GM10266 (cell line): ENCODE measurements at regions not wholly inside any gene's neighbourhood (a gene's known extent, or its start where the extent isn't known, plus 50 kb on each side); places are given as distances from the start of the nearest gene placed in this dataset.
"Not testable (repeated sequence)": the region's sequence is repeated elsewhere in the genome, so short reads cannot be mapped to it uniquely, and the experiment has no call there.

Experiments
- DNase-seq: peaks from one replicate; pipeline ENCODE4 v3.0.0; 2012; ENCODE audit errors: extremely low spot score
- CTCF ChIP-seq: IDR thresholded peaks from 2 replicates; pipeline ENCODE4 v1.5.1; 2012; ENCODE audit warnings: mild to moderate bottlenecking, low read depth; ENCODE audit not compliant: control insufficient read depth, insufficient read depth; ENCODE audit errors: missing control alignments

- no peak for DNase-seq
- TF ChIP-seq CTCF, result no peak
Measured at GRCh38 chr12:60209521-60209920, 613.7 kb downstream of the SLC16A7 start.

- no peak for TF ChIP-seq CTCF
- no peak for DNase-seq
Measured at GRCh38 chr12:60209933-60210332, 614.1 kb downstream of the SLC16A7 start.

- no peak for TF ChIP-seq CTCF
- DNase-seq, result no peak
Measured at GRCh38 chr12:60210756-60211155, 614.9 kb downstream of the SLC16A7 start.

- DNase-seq, result no peak
- no peak for TF ChIP-seq CTCF
Measured at GRCh38 chr12:60211244-60211643, 615.4 kb downstream of the SLC16A7 start.

- no peak for TF ChIP-seq CTCF
- DNase-seq, result no peak
Measured at GRCh38 chr12:60212159-60213000, 616.6 kb downstream of the SLC16A7 start.

- not testable (repeated sequence) for DNase-seq
Measured at GRCh38 chr12:60213272-60213671, 617.4 kb downstream of the SLC16A7 start.

- TF ChIP-seq CTCF, result no peak
- DNase-seq, result no peak
Measured at GRCh38 chr12:60216226-60216625, 620.4 kb downstream of the SLC16A7 start.

GRCh38 chr12:60223242-60223641 is 627.4 kb downstream of the SLC16A7 start:
- TF ChIP-seq CTCF, result no peak
- DNase-seq, result no peak
